ENCODE measurements at regions not wholly inside any gene's neighbourhood (a gene's known extent, or its start where the extent isn't known, plus 50 kb on each side); places are given as distances from the start of the nearest gene placed in this dataset.

DNA sequence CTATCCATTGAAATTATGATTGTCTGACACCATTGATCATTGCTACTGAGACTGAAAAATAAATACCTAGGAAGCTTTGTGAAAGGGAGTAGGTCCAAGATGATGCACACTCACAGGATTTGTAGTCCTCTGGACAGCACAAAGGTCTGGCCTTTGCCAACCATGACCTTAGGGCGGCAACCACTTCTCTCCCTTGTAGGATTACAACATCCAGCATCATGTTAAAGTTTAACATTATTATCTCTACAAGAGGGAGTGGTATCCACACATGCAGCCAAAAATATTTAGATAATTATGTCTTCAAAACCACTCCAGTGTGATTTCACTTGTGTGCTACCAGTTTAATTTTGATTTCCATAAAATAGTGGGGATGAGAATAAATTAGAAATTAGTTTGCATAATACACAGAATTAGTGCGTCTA, 51.1 kb upstream of the NHSL1 start:
- Mint-ChIP-seq H3K27ac (no peak overlapping the region), H3K36me3 (no peaks in the 10 kb centered on the region), H3K9me3 (no peaks in the 10 kb centered on the region), H3K27me3 (peaks cover 16% of the 10 kb centered on the region), H3K4me3 (no peak overlapping the region), H3K4me1 (peaks cover under 1% of the 10 kb centered on the region)
- DNase-seq (ENCODE audit: low spot score in 2 of 2): no peak
- no peak for ATAC-seq (ENCODE audit: low read depth)

DNA sequence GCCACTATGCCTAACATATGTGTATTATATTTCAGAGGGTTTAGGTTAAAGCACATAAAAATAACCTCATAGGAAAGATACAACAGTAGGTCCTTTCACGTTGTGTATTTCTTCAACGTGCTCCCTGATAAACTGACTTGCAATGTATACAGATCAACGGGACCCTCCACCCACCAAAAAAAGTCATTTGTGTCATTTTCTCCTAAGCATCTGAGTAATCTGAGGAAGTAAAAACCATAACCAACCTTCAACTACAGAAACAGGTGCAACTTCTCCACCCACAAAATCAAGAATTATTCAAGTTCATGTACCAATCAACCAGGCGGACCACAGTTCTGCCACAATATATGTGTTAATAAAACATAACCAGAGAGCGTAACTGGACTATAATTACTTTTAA, 54.9 kb upstream of the NHSL1 start:
- Mint-ChIP-seq H3K4me3 (no peak overlapping the region), H3K9me3 (no peaks in the 10 kb centered on the region), H3K36me3 (no peaks in the 10 kb centered on the region), H3K27me3 (peaks cover 5% of the 10 kb centered on the region), H3K27ac (no peak overlapping the region), H3K4me1 (peaks cover 3% of the 10 kb centered on the region)
- DNase-seq (ENCODE audit: low spot score in 2 of 2): no peak
- ATAC-seq (ENCODE audit: low read depth): no peak

DNA sequence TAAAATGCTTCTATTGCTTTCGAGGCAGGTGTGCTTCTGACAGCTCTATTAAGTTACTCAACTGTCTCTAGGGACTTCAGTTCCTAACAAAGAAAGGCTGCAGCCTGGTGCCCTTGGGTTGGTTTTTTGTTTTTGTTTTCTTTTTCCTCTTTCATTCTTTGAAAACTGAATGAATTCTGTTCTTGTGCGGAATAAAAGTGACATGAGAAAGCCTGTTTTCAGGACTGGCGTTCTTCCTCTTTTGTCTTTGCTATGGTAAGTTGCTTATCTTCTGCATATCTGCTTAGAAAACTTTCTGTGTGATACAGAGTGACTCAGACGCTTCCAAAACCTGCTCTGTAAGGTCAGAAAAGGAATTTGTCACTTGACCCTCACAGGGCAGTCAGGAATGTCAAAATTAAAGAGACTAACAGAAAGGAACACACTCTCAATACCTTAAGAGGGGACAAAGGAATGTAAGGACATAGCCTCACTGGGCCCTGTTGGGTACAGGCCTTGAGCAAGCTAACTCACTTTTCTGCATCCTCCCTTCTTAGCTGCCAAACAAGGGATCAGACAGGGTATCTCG, 56.2 kb upstream of the NHSL1 start:
- Mint-ChIP-seq H3K4me3 (no peak overlapping the region), H3K27ac (no peak overlapping the region), H3K4me1 (peaks cover 3% of the 10 kb centered on the region), H3K9me3 (no peaks in the 10 kb centered on the region), H3K27me3 (peaks cover 7% of the 10 kb centered on the region), H3K36me3 (no peaks in the 10 kb centered on the region)
- DNase-seq (ENCODE audit: low spot score in 2 of 2) (no peak), ATAC-seq (ENCODE audit: low read depth) (no peak)

DNA sequence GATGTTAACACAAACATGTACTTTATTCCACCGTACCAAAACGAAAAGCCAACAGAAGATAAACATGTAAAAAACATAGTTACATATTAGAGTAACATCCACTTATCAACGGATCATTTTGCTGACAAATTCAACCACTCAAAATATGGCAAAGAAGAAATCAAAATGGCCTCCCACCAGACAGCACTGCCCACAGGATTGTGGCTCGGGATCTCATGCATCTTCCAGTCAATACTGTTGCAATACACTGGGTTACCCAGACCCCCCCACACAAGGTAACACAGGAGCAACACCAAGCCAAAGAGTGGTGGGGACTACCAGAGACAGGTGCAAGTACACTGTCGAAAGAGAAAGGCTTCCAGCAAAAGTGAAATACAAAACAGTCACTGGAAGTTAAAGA, 57.9 kb upstream of the NHSL1 start:
- peaks cover 3% of the 10 kb centered on the region for H3K4me1 Mint-ChIP-seq
- no peaks in the 10 kb centered on the region for H3K36me3 Mint-ChIP-seq
- H3K4me3 Mint-ChIP-seq: no peak overlapping the region
- ATAC-seq (ENCODE audit: low read depth) (no peak), DNase-seq (ENCODE audit: low spot score in 2 of 2) (no peak)
- no peak overlapping the region for H3K27ac Mint-ChIP-seq
- no peaks in the 10 kb centered on the region for H3K9me3 Mint-ChIP-seq
- H3K27me3 Mint-ChIP-seq: peaks cover 8% of the 10 kb centered on the region

DNA sequence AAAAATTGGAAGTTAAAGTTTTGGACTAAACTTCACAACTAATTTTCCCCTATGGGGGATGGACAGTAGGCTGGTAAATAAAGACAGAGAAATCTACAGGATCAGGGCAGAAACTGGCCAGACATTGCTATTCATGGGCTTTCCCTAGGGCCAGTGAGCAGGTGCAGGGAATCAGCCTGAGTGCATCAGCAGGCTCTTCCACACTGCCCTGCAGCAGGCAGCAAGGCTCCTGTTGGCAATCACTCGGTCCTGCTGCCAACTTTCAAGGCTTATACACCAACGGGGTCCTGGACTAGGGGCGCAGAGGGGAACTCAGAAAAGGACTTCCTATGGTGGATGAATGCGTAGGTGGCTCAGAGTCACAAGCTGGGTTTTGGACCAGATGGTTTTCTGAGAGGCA, 59.8 kb upstream of the NHSL1 start:
- ATAC-seq (ENCODE audit: low read depth) (no peak), DNase-seq (ENCODE audit: low spot score in 2 of 2) (no peak)
- Mint-ChIP-seq H3K4me1 (peaks cover 3% of the 10 kb centered on the region), H3K27ac (no peak overlapping the region), H3K9me3 (no peaks in the 10 kb centered on the region), H3K36me3 (no peaks in the 10 kb centered on the region), H3K4me3 (no peak overlapping the region), H3K27me3 (peaks cover 9% of the 10 kb centered on the region)

DNA sequence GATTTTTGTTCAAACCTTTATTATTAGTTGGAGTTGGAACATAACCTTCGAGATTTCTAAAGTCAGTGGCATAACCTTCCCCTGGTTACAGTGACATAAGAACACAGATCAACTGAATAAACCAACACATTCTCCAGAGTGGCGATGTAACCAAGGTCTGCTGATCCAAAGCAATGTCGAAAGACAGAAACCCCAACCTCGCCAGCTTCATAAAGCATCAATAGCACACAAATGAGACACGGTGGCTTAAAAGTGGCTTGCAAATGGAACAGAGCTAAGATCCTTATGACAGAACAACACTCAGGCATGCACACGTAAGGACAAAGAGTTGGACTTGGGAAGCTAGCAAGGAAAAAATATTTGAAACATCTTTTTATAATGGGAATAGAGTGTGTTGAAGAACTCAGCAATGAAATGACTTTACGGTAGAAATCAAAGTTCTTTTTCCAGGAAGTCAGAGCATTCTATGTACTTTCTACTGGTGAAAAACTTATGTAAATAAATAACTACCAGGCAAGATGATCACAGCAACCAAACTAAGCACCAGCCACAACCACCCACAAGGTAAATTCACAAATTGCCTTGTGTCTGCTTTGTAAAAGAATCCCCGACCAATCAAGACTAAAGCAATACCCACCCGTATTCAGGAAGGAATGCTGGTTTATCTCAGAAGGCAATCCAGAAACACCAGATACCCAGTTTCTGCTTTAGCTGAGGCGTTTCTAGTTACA, 61.0 kb upstream of the NHSL1 start:
- Mint-ChIP-seq H3K36me3 (no peaks in the 10 kb centered on the region), H3K27ac (no peak overlapping the region), H3K9me3 (no peaks in the 10 kb centered on the region), H3K4me3 (no peak overlapping the region), H3K27me3 (peaks cover 12% of the 10 kb centered on the region), H3K4me1 (peaks cover 3% of the 10 kb centered on the region)
- no peak for ATAC-seq (ENCODE audit: low read depth)
- no peak for DNase-seq (ENCODE audit: low spot score in 2 of 2)

DNA sequence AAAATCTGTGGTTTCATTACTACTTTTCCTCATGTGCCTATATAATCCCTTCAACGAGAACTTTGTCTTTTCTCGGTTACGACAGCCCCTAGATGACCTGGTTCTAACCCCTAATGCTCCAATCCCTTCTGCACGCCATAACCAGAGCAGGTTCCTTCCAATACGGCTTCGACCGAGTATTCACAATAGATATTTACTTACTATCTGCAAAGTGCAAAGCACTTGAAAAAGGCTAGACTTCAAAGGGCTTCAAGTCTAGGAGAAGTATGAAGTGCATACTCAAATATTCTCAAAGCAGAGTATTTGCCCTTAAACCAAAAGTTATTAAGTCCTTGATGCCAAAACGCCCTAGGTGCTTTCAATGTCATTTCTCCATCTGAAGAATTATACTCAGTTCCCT, 63.4 kb upstream of the NHSL1 start:
- Mint-ChIP-seq H3K9me3 (no peaks in the 10 kb centered on the region), H3K27me3 (peaks cover 12% of the 10 kb centered on the region), H3K4me3 (no peak overlapping the region), H3K27ac (no peak overlapping the region), H3K4me1 (no peaks in the 10 kb centered on the region), H3K36me3 (no peaks in the 10 kb centered on the region)
- DNase-seq (ENCODE audit: low spot score in 2 of 2): no peak
- no peak for ATAC-seq (ENCODE audit: low read depth)

DNA sequence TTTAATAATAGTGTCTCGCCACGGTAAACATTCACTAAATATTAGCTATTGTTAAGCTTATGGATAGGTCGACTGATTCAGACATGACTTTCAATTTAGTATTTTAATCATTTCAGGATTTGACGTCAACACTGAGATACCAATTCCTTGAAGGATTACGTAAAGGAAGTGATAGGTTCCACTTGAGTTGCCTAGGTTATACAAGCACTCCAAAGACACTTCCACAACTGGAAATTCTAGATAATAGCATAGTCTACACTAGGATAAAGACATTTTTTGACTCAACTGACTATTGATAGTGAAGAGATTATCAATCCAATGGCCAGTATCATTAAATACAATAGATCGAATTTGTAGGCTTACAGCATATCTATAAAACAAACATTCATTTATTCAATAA, 63.9 kb upstream of the NHSL1 start:
- Mint-ChIP-seq H3K27me3 (peaks cover 12% of the 10 kb centered on the region), H3K4me3 (no peak overlapping the region), H3K4me1 (no peaks in the 10 kb centered on the region), H3K9me3 (no peaks in the 10 kb centered on the region), H3K27ac (no peak overlapping the region), H3K36me3 (no peaks in the 10 kb centered on the region)
- ATAC-seq (ENCODE audit: low read depth): no peak
- no peak for DNase-seq (ENCODE audit: low spot score in 2 of 2)

DNA sequence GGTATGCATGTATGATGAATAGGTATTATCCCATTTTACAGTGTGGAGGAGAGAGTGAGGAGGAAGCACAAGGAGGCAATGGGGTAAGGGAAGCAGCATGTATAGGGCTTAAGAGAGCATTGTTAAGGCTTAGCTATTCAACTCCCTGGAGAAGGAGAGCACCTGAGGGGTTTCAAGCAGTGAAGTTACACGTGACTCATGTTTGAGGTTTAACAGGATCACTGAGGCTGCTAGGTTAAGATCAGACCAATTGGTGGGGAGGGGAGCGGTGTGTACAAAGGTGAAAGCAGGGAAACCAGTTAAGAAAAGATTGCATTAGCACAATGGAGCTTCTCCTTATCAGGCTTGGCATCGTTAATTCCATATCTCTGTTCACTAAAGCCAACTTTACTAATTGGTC, 64.4 kb upstream of the NHSL1 start:
- no peaks in the 10 kb centered on the region for H3K9me3 Mint-ChIP-seq
- no peak overlapping the region for H3K27ac Mint-ChIP-seq
- H3K27me3 Mint-ChIP-seq: peaks cover 12% of the 10 kb centered on the region
- DNase-seq (ENCODE audit: low spot score in 2 of 2) (no peak), ATAC-seq (ENCODE audit: low read depth) (no peak)
- no peak overlapping the region for H3K4me3 Mint-ChIP-seq
- H3K36me3 Mint-ChIP-seq: no peaks in the 10 kb centered on the region
- H3K4me1 Mint-ChIP-seq: no peaks in the 10 kb centered on the region

DNA sequence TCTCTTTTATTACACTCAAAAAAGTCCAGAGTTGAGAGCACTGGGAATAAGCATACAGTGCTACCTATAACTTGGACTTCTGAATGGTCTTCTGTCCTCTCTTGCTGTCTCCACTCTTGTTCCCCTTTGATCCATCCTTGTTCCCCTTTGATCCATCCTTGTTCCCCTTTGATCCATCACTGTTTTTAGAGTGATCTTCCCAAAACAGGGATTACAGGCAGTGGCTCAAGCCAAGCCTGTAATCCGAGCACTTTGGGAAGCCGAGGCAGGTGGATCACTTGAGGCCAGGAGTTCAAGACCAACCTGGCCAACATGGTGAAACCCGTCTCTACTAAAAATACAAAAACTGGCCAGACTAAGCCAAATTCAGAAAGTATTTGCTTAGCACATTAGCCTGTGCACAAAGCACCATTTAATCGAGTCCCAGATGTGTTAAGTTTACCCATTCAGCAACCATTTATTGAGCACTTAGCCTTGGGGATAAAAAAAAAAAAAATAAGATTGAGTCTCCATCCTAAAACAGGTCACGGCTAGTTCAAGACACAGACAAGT, 65.0 kb upstream of the NHSL1 start:
- ATAC-seq (ENCODE audit: low read depth): no peak
- Mint-ChIP-seq H3K36me3 (no peaks in the 10 kb centered on the region), H3K4me3 (no peak overlapping the region), H3K9me3 (no peaks in the 10 kb centered on the region), H3K4me1 (no peaks in the 10 kb centered on the region), H3K27me3 (peaks cover 11% of the 10 kb centered on the region), H3K27ac (no peak overlapping the region)
- no peak for DNase-seq (ENCODE audit: low spot score in 2 of 2)

DNA sequence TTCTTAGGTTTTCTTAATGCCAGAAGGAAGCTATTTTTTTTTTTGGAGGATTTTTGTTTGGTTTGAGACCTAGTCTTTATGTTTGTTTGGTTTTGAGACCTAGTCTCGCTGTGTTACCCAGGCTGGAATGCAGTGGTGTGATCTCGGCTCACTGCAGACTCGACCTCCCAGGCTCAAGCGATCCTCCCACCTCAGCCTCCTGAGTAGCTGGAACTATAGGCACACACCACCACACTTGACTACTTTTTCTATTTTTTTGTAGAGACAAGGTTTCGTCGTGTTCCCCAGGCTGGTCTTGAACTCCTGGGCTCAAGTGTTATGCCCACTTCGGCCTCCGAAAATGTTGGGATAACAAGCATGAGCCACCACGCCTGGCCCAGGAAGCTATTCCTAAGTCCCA, 67.8 kb upstream of the NHSL1 start:
- no peaks in the 10 kb centered on the region for H3K4me1 Mint-ChIP-seq
- no peak for ATAC-seq (ENCODE audit: low read depth)
- H3K27ac Mint-ChIP-seq: no peak overlapping the region
- no peaks in the 10 kb centered on the region for H3K9me3 Mint-ChIP-seq
- H3K4me3 Mint-ChIP-seq: no peak overlapping the region
- peaks cover 9% of the 10 kb centered on the region for H3K27me3 Mint-ChIP-seq
- H3K36me3 Mint-ChIP-seq: no peaks in the 10 kb centered on the region
- DNase-seq (ENCODE audit: low spot score in 2 of 2): no peak

DNA sequence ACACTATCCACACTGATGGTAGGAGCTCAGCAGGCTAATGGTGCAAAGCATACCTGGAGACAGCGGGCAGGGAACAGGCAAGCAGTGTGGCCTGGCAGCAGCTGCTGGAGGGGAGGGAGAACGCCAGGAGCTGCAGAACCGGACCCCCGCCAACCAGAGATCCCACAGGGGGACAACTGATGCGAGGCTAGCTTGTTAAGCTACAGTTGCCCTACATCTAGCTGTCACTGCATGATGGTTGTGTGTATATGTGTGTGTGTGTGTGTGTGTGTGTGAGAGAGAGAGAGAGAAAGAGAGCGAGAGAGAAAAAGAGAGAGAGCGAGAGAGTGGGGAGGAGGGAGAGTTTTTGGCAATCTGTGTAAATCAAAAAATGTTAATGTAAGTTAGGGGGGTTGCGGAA, 69.7 kb upstream of the NHSL1 start:
- no peaks in the 10 kb centered on the region for H3K36me3 Mint-ChIP-seq
- no peak for ATAC-seq (ENCODE audit: low read depth)
- no peak overlapping the region for H3K27ac Mint-ChIP-seq
- no peaks in the 10 kb centered on the region for H3K9me3 Mint-ChIP-seq
- no peaks in the 10 kb centered on the region for H3K4me1 Mint-ChIP-seq
- H3K4me3 Mint-ChIP-seq: no peak overlapping the region
- DNase-seq (ENCODE audit: low spot score in 2 of 2): no peak
- peaks cover 7% of the 10 kb centered on the region for H3K27me3 Mint-ChIP-seq

DNA sequence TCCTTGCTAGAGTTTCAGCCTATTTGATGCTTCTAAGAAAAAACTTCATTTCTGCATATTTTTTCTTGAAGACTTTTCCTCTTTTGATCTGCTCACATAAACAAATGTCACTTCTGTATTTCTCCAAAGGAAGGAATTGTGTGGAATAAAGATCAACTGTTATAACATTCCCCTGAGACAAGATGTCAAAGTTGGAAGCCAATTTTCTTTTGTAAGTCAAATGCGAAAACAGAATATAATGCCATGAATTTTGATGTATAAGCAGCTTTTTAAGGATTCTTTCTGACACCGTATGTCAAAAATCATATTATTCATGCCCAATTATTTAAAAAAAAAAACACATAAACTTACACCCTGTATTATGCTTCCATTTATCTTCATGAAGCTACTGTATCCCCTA, 70.3 kb upstream of the NHSL1 start:
- H3K4me3 Mint-ChIP-seq: no peak overlapping the region
- H3K4me1 Mint-ChIP-seq: no peaks in the 10 kb centered on the region
- no peak for ATAC-seq (ENCODE audit: low read depth)

DNA sequence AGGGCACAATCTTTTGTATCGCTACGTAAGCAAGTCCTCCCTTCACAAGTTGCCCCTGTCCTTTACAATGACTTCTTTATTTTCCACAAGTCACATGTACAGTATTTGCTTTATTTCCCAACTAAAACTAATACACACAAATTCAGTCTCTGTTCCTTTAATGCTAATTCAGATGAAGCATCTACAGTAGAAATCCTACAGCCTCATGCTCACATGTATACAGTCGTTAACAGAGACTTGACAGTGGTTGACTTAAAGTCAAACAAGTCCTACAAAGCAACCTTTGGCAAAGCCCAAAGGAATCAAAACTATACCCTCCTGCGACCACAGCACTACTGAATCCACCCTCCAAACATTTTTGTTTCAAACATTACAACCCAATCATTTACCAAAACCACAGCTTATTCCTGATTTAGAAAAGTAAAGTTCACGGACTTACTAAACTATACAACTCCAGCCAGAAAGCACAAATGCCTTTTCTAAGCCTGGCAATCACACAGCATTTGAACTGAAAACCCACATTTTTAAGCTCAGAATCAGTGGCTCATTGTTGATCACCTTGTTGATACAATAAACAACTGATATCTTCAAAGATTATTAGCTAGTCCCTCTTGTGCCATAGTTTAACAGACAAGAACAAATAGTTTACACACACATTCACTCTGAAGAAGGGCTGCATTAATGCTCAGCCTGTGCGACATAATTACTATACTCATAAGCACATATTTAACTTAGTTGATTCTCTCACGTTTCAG, 70.9 kb upstream of the NHSL1 start:
- H3K9me3 Mint-ChIP-seq: no peaks in the 10 kb centered on the region
- peaks cover 3% of the 10 kb centered on the region for H3K27me3 Mint-ChIP-seq

More for the DNA sequence above, 70.3 kb upstream of the NHSL1 start:
- Mint-ChIP-seq H3K9me3 (no peaks in the 10 kb centered on the region), H3K27me3 (peaks cover 6% of the 10 kb centered on the region), H3K27ac (no peak overlapping the region), H3K36me3 (no peaks in the 10 kb centered on the region)
- no peak for DNase-seq (ENCODE audit: low spot score in 2 of 2)

More for the DNA sequence above, 70.9 kb upstream of the NHSL1 start:
- no peak for DNase-seq (ENCODE audit: low spot score in 2 of 2)
- Mint-ChIP-seq H3K27ac (no peak overlapping the region), H3K36me3 (no peaks in the 10 kb centered on the region), H3K4me1 (no peaks in the 10 kb centered on the region), H3K4me3 (no peak overlapping the region)
- no peak for ATAC-seq (ENCODE audit: low read depth)

Measured in memory B cell (primary cell).